HG03457 (cell line): ENCODE measurements at regions not wholly inside any gene's neighbourhood (a gene's known extent, or its start where the extent isn't known, plus 50 kb on each side); places are given as distances from the start of the nearest gene placed in this dataset.

Source experiments
- ATAC-seq: cut with Tn5 transposase; IDR thresholded peaks from one replicate; pipeline ENCODE4 v1.9.1; 2021; ENCODE audit warnings: moderate number of reproducible peaks; ENCODE audit not compliant: unreplicated experiment

DNA sequence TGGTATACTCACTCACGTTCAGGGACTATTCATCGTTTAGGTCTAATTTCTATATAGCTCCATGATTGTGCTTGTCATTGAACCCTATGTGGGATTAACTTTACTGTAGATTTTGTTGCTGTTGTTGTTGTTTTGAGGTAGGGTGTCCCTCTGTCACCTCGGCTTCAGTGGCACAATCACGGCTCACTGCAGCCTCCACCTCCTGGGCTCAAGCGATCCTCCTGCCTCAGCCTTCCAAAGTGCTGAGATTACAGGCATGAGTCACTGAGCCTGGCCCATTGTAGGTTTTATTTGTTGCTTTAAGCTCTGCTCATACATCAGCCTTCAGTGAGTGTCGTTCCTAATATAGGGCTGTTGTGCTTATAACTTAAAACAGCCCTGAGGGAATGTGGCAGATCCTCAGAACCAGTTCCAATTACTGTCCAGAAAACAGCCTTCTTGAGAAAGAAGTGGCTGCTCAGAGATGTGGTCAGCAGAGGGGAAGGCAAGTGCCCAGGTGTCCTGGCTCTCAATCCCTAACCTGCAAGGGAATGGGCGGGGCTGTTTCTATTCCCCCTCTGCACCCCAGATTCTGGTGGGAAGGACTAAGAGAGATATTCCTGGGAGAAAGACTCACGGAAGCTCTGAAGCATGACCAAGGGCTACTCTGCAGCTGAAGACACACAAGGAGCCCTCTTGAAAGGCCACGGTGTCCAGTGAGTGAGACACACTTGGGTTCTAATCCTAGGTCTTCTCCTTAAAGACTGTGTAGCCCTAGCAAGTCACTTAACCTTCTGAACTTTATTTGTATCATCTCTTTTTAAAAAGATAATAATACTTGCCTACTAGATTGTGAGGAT is 79.6 kb upstream of the LCLAT1 start:
- ATAC-seq = no peak

DNA sequence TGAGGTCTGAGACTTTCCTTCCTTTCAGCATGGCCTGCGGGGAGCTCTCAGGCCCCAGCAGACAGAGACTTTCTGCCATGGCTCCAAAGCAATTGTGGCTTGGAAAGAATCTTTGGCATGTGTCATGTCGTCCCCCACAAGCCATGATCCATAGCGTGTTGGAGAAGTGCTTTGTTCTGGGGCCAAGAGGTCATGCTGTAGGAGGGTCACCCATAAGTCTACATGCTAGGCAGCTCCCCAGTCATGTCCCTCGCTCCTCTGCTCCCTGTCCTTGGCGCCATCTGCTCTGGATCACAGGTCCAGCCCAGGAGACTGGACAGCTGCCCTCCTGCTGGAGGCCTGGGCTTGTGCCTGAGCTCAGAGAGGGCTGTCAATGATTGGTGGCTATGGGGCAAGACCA is 78.8 kb upstream of the LCLAT1 start:
- ATAC-seq = no peak

DNA sequence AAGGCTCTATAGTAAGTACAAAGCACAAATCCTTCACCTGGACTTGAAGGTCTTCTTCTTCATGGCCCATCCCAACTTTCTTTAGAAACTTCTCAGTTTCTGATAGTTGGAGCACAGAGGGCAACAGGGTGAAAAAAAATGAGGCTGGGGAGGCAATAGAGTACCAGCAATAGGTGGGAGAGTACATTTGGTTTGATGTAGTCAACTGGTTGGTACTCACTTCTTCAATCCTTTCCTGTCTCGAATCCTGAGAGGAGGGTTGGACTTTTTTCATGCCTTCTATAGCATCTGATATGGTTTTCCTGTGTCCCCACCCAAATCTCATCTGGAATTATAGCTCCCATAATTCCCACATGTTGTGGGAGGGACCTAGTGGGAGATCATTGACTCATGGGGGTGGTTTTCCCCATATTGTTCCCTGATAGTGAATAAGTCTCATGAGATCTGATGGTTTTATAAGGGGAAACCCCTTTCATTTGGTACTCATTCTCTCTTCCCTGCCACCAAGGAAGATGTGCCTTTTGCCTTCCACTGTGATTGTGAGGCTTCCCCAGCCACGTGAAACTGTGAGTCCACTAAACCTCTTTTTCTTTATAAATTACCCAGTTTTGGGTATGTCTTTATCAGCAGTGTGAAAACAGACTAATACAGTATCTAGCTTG is 75.9 kb upstream of the LCLAT1 start:
- no peak for ATAC-seq

DNA sequence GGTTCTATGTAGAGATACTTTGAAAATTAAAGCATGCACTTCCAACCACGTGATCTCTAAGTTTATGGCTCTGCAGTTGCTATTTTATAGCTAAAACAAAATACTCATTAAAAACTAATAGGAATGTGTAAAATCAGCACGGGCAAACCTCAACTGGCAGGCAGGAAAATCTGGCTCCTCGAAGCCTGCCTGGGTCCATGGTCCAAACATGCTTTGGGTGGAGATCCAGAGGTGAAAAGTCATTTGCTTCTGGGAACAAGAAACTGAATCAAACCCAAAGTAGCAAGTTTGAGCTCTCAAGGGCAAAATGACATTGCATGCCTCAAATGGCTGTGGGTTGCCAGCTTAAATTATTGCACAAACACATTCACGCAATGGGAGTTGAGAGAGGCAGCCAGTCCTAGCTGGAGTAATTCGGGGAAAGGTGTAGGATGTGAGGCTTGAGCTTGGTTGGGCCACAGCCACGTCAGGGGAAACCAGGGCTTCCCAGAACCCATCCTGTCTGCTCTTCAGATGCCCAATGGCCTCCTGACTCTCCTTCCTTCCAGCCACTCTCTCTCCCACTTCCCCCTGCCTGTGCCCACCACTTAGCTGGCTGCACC is 75.2 kb upstream of the LCLAT1 start:
- no peak for ATAC-seq

DNA sequence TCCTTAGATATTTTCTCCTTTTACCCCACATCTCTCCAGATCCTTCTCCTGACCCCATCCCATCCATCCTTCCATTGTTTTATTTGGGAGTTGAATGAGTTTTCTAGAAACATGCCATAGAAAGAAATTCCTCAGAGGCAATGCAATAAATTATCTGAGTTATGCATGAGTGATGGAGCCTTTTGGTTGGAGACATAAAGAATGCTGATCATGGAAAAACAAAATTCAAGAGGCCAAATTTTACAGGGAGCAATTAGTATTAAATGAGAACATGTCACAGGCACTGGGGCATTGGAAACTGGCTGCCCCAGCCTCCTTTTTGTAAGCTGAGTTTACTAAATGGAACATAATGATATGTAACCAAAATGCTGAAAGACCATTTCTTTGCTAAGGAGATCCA is 74.2 kb upstream of the LCLAT1 start:
- no peak for ATAC-seq

DNA sequence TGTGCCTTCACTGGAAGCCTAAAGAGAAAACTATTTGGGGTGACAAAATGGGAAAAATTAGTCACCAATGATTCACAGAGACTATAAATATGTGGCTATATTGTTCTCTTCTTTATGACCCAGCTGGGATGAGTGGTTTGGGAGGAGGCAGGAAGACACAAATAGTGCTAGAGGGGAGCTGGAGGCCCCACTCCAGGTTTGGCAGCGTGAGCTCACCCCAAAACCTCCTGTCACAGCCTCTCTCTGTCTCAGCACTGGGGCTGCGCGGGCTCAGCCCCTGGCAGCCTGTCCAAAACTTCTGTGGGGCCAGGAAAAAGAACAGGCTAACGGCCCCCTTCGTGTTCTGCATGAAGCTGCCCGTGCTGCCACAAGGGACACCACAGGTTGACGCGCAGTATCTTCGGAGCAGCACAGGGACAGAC is 73.2 kb upstream of the LCLAT1 start:
- ATAC-seq = no peak

DNA sequence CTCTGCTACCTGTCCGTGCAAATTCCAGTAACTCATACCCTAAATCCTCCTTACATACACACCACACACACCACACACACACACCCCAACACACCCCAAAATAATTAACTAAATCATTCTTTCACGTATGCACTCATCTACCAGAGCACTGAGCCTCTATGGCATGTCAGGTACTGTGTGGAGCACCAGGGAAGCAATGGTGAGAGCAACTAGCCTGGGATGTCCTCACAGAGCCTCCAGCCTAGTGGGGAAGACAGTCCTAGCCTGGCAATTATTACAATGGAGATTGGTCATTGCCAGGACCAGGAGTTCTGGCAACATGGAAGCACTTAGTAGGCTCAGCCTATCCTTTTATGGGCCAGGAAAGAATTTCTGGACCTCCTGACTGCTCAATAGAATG is 72.7 kb upstream of the LCLAT1 start:
- no peak for ATAC-seq

DNA sequence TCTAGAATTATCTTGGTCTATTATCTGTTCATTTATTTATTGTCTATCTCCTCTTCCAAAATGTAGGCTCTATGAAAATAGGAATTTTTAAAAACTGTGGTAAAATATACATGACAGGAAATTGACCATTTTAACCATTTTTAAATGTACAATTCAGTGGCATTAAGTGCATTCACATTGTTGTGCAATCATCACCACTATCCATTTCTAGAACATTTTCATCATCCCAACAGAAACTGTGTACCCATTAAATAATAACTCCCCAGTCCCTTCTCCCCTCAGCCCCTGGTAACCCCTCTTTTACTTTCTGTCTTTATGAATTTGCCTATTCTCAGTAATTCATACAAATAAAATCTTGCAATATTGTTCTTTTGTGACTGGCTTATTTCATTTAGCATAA is 71.1 kb upstream of the LCLAT1 start:
- ATAC-seq = no peak

DNA sequence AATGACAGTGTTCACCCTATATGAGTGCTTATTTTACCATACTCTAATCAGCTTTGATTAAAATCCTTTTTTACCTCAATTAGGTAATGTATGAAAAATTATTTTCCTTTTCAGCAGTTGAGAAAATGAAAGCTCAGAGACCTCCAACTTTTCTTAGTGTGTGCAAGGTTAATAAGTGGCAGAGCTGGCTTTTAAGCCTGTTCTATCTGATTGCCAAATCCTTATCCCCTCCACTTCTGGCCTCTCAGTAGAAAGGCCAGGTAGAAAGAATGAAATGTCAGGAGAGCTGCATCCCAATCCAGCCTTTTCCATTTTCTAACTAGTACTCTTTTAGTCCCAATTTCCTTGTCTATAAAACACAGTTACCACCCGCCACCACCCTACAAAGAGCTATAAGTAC is 67.6 kb upstream of the LCLAT1 start:
- no peak for ATAC-seq

DNA sequence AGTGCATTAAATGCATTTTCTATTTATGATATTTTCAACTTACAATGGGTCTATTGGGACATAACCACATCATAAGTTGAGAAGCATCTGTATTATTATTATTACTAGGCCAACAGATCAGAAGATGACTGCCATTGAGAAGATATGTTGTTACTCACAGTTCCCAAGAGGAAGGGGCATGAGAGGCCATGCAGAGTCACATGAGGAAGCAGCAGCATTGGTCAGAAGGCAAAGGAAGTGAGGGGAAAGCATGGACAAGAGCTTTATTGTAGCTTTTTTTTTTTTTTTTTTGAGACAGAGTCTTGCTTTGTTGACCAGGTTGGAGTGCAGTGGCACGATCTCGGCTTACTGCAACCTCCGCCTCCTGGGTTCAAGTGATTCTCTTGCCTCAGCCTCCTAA is 66.2 kb upstream of the LCLAT1 start:
- ATAC-seq = no peak

DNA sequence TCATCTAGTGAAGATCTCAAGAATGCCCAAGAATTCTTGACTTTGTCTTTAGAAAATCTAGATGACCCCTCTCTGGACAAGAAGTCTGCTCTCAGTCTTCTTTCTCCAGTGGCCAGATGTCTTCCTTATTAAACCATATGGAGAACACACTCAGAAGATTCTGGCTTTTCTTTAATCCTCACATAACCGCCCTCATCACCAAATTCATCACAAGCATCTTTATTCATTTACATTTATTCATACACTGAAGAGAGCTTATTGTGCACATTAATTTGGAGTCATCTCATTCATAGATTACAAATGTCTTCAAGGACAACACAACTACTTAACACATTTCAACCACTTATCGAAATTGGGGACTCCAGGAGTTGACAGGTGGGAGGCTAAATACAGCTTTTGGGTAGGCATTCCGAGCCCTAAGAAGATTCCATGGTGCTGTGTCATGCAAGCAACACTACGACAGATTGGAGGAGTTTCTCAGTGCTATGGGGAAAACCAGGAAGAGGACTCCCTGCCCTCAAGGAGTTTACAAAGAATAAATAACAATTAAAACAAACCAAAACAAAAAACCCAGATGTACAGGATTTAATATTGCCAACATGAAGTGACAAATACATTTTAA is 64.8 kb upstream of the LCLAT1 start:
- no peak for ATAC-seq

DNA sequence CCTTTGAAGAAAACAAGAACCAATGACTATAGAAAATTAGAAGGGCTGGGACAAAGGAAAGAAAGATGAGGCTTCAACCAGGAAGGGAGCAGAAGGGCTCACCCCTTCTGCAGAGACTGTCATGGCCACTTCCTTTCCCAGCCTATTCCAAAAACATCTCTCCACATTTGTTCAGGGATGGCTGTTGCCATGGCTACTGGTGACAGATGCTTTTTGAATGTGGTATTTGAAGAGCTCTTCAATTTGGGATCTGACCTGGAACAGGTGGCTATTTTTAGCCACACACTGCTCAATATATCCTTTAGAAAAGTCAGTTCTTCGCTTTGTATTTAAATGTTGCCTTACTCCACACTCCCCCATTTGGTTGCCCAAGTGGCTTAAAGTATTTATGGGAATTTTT is 64.1 kb upstream of the LCLAT1 start:
- no peak for ATAC-seq

DNA sequence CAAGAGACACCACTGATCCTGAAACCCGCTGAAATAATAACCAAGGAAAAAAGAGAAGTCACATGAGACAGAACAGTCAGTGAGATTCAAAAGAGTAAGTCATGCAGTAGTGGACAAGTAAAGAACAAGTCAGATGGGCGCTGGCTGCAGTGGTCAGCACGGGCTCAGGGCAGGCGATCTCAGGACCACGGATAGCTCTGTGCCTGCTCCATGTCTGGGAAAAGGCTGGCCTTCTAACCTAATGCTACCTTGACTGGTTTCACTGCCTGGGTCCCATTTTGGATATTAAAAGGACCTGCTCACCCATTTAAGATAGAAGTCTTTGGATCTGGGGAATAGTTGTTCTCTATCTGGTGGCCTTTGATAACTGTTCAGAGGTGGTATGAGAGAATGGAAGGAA is 61.7 kb upstream of the LCLAT1 start:
- no peak for ATAC-seq

DNA sequence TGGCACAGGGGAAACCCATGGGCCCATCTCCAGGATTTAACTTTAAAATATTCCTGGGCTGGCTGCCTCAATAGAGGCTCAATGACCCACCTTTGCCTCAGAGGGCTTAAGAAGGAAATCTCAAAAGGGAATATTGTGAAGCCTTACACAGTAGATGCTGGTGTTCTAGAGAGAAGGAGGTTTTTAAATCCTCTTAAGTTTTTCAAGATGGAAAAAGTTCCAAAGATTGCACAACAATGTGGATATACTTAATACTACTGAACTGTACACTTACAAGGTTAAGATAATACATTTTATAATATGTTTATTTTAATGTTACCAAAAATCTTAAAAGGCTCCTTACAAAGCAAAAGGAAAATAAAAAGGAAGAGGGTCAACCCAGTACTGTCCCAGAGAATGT is 54.9 kb upstream of the LCLAT1 start:
- no peak for ATAC-seq

DNA sequence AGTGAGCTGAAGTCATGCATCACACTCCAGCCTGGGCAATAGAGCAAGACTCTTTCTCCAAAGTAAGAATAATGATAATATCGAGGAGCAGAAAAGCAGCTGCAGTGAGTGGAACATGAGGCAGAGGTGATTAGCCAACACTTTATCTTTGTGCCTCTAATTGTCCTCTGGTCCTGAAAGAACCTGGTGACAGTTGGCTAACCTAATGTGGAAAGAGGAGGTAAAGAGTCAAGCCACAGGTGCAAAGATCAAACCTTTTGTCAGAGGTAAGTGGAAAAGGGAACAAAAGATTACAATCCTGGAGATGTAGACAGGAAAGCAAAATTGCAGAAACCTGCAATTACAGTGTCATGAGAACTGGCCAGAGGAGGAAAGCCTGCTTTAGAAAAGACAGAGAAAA is 53.5 kb upstream of the LCLAT1 start:
- no peak for ATAC-seq

DNA sequence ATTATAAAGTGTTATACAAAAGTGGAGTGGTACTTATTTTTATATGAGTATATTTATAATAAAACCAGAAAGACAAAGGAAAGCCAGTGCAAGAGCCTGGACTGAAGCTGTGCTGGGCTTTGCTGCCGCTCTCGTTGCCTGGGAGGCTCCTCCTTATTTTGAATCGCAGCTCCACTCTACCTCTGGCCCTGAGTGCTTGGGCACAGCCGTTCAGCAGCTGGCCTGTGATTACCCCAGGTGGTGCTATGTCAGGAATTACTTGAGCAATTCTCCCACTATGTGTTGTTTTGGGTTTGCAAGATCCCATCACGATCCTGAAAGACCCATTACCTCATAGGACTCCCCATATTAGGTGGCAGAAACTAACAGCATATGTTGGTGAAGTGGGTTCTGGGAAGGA is 53.0 kb upstream of the LCLAT1 start:
- ATAC-seq = no peak

DNA sequence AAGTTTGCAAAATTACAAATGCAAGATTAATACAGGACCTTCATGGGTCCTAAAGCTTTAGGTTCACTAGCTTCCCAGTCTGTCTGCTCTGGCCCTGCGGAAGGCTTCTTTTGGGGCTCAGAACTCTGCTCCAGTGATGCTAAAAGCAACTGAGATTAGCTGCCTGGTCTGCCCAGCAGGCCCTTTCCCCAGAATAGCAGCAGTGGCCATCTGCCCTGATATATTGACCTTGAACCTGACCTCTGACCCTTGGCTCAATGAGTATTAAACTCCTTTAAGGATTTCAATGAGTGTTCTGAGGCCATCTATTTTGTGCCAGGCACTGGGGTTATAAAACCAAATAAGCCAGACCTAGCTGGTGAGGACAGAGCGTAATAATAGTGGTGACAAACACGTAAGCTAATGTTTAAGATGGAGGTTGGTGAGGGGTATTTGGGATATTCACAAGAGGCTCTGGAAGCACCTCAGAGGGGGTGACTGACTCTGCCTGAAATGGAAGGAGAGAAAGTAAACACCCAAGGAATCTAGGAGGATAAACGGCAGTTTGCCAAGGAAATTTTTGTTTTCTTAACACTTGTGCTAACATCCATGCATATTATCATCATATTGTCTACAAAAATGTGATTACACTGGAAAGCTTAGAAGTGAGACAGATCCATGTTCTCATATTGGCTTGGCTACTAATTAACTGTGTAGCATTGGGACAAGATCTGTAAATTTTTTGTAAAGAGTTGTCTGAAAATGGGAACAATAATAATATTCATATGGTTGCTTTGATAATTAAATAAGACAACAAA is 50.4 kb upstream of the LCLAT1 start:
- ATAC-seq = no peak
